GM12878 (cell line): ENCODE measurements at regions not wholly inside any gene's neighbourhood (a gene's known extent, or its start where the extent isn't known, plus 50 kb on each side); places are given as distances from the start of the nearest gene placed in this dataset.
"Not testable (repeated sequence)": the region's sequence is repeated elsewhere in the genome, so short reads cannot be mapped to it uniquely, and the experiment has no call there.

Experiments used
- ATAC-seq: fragments of 200-7000 bp; cut with Tn5 transposase; 3 replicates; pipeline ENCODE4 v1.9.1; 2020; ENCODE audit warnings: mild to moderate bottlenecking, moderate library complexity
- BruUV-seq: library from RNA; stranded (reverse); fragments of 400-500 nt; replicated peaks from 2 replicates; lab custom pipeline; 2021; lab: Mats Ljungman, UMichigan
- CTCF ChIA-PET: fragments of 300-600 bp; sonication (Branson Sonifier 250); formaldehyde crosslinking; extraction: SDS; loops from one replicate; lab custom pipeline; 2021; ENCODE audit warnings: inconsistent platforms; lab: Yijun Ruan, JAX
- POLR2A ChIA-PET: fragments of 350-600 bp; formaldehyde crosslinking; extraction: SDS; loops from one replicate; lab custom pipeline; 2021; ENCODE audit warnings: inconsistent platforms; lab: Charles Lee
- RAD21 ChIA-PET: fragments of 300-600 bp; sonication (Branson Sonifier 250); formaldehyde crosslinking; loops from one replicate; lab custom pipeline; 2023; ENCODE audit warnings: antibody characterized with exemption; ENCODE audit not compliant: unreplicated experiment; lab: Charles Lee
- SMC1A ChIA-PET: fragments of 300-600 bp; sonication (Branson Sonifier 250); formaldehyde crosslinking; loops from one replicate; lab custom pipeline; 2023; ENCODE audit not compliant: unreplicated experiment, uncharacterized antibody; lab: Charles Lee
- DNase-seq: peaks from one replicate; pipeline ENCODE4 v3.0.0-alpha.2; 2011; ENCODE audit warnings: low read depth, low spot score
- FAIRE-seq: peaks from 3 replicates; lab custom pipeline; 2011; peaks lifted over from hg19 to GRCh38; lab: Jason Lieb, UNC
- H2AFZ ChIP-seq: 2 replicates; pipeline ENCODE4 v1.6.0; 2011; ENCODE audit warnings: low read depth, low read length, control low read depth; ENCODE audit not compliant: control insufficient read depth
- H3K27ac ChIP-seq: 2 replicates; pipeline ENCODE4 v1.5.1; 2011; ENCODE audit warnings: control low read depth; ENCODE audit not compliant: control insufficient read depth, insufficient read depth
- H3K27me3 ChIP-seq, 2 experiments: replicated peaks in 1 of 2; 2 replicates each; pipeline versions ENCODE4 v1.6.0 to v1.6.1; 2011; ENCODE audit warnings: low read length in 1 of 2; ENCODE audit not compliant: control insufficient read depth in 2 of 2, insufficient read depth in 2 of 2
- H3K36me3 ChIP-seq, 2 experiments: 2 replicates each; pipeline ENCODE4 v1.5.1; 2011; ENCODE audit warnings: low read length in 1 of 2; ENCODE audit not compliant: control insufficient read depth in 2 of 2, insufficient read depth in 2 of 2
- H3K4me1 ChIP-seq: 2 replicates; pipeline ENCODE4 v1.6.1; 2011; ENCODE audit warnings: mild to moderate bottlenecking, low read length, moderate library complexity, mixed read lengths; ENCODE audit not compliant: control insufficient read depth, insufficient read depth
- H3K4me2 ChIP-seq: 2 replicates; pipeline ENCODE4 v1.6.0; 2011; ENCODE audit warnings: control low read depth; ENCODE audit not compliant: control insufficient read depth, insufficient read depth
- H3K4me3 ChIP-seq: fragments of 200-600 bp; sonication (generic); 2 replicates; pipeline ENCODE4 v1.5.1; 2016
- H3K79me2 ChIP-seq: 2 replicates; pipeline ENCODE4 v1.6.0; 2011; ENCODE audit warnings: low read length; ENCODE audit not compliant: control insufficient read depth, insufficient read depth
- H3K9ac ChIP-seq: 2 replicates; pipeline ENCODE4 v1.8.0; 2011; ENCODE audit warnings: low read length, control low read depth, mixed read lengths; ENCODE audit not compliant: control insufficient read depth, insufficient read depth
- H3K9me3 ChIP-seq: replicated peaks from 3 replicates; pipeline ENCODE4 v1.5.1; 2011; ENCODE audit warnings: mild to moderate bottlenecking, low read length; ENCODE audit not compliant: control insufficient read depth, insufficient read depth
- H4K20me1 ChIP-seq: 2 replicates; pipeline ENCODE4 v1.6.0; 2011; ENCODE audit not compliant: control insufficient read depth, insufficient read depth
- BHLHE40 ChIP-seq, 2 experiments: fragments of 450-650 bp in 1 of 2; IDR thresholded peaks; 2 replicates each; pipeline ENCODE4 v1.6.1; 2011 to 2017; ENCODE audit warnings: low read depth in 2 of 2, borderline replicate concordance in 1 of 2, improper control_type of control experiment in 1 of 2, low read length in 1 of 2, mild to moderate bottlenecking in 1 of 2
- FOXM1 ChIP-seq: IDR thresholded peaks from 2 replicates; pipeline ENCODE4 v1.6.1; 2012; ENCODE audit warnings: low read depth, mild to moderate bottlenecking, inconsistent platforms, low read length, moderate library complexity
- JUNB ChIP-seq: IDR thresholded peaks from 2 replicates; pipeline ENCODE4 v1.6.1; 2016; ENCODE audit warnings: antibody characterized with exemption, mild to moderate bottlenecking
- NFIC ChIP-seq: IDR thresholded peaks from 2 replicates; pipeline ENCODE4 v1.6.1; 2012; ENCODE audit warnings: low read depth, mild to moderate bottlenecking, inconsistent platforms, low read length, moderate library complexity
- NR2F1 ChIP-seq: fragments of 450-650 bp; conservative IDR thresholded peaks from 2 replicates; pipeline ENCODE4 v1.6.1; 2017; ENCODE audit warnings: mild to moderate bottlenecking
- PAX5 ChIP-seq: IDR thresholded peaks from 2 replicates; pipeline ENCODE4 v1.6.1; 2011; ENCODE audit warnings: low read depth, low read length, borderline replicate concordance
- RUNX3 ChIP-seq: IDR thresholded peaks from 2 replicates; pipeline ENCODE4 v1.6.1; 2012; ENCODE audit warnings: low read length, inconsistent platforms
- TCF12 ChIP-seq: IDR thresholded peaks from 2 replicates; pipeline ENCODE4 v1.6.1; 2011; ENCODE audit warnings: low read depth, mild to moderate bottlenecking, low read length
- TCF3 ChIP-seq: IDR thresholded peaks from 2 replicates; pipeline ENCODE4 v1.6.1; 2012; ENCODE audit warnings: low read depth, mild to moderate bottlenecking, low read length, borderline replicate concordance; ENCODE audit not compliant: insufficient read depth
- ZNF217 ChIP-seq: fragments of 450-650 bp; IDR thresholded peaks from 2 replicates; pipeline ENCODE4 v1.6.1; 2017; ENCODE audit warnings: antibody characterized with exemption, mild to moderate bottlenecking
- WGBS: methylation state at CpG from one replicate; pipeline ENCODE4 v1.1.6; 2016; ENCODE audit warnings: low lambda C conversion rate; ENCODE audit not compliant: insufficient replicate concordance, insufficient coverage; ENCODE audit errors: missing lambda C conversion rate; 5-methylcytosine and 5-hydroxymethylcytosine counted together
- in situ Hi-C: fragments of 300-500 bp; cut with MboI; formaldehyde crosslinking; loops from 9 replicates; pipeline ENCODE4 v1.14.3; 2018; ENCODE audit warnings: mixed read lengths
- intact Hi-C: fragments of 100-400 bp; cut with micrococcal nuclease; formaldehyde crosslinking; loops from one replicate; pipeline ENCODE4 v1.14.2; 2022; ENCODE audit not compliant: unreplicated experiment

DNA sequence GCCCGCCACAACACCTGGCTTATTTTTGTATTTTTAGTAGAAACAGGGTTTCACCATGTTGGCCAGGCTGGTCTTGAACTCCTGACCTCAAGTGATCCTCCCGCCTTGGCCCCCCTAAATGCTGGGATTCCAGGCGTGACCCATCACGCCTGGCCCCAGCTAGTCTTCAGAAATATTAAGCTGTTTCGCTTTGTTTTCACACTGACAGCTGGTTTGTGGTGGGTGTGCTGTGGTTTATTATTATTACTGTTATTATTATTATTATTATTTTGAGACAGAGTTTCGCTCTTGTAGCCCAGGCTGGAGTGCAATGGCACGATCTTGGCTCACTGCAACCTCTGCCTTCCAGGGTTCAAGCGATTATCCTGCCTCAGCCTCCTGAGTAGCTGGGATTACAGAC, 101.6 kb upstream of the CCZ1B start:
- CTCF ChIA-PET: interaction anchor here (0.6 kb wide), 1 partner anchor 925 kb away, joined by 3 read pairs; no protein-coding TSS in a partner anchor
- intact Hi-C loops, H2AFZ ChIP-seq, POLR2A ChIA-PET, H3K9me3 ChIP-seq, H3K27me3 ChIP-seq, H3K9ac ChIP-seq, BruUV-seq, FAIRE-seq, H3K79me2 ChIP-seq, H3K36me3 ChIP-seq, SMC1A ChIA-PET, ATAC-seq, in situ Hi-C loops, H3K27ac ChIP-seq, DNase-seq, H4K20me1 ChIP-seq, RAD21 ChIA-PET, H3K4me3 ChIP-seq: not testable (repeated sequence)
- Histone ChIP-seq H3K4me1 (peaks cover 13% of the 10 kb centered on the region), H3K4me2 (peak overlapping the region; percentile 33; the same call in 1 of the 2 replicates)
- TF ChIP-seq TCF3 (0 out of 2 replicates have a peak, but pooled peaks have one; percentile 56), NFIC (peak; percentile 29; the same call in 1 of the 2 replicates), TCF12 (peak; percentile 71; the same call in 1 of the 2 replicates), JUNB (peak; percentile 66), RUNX3 (peak; percentile 73), NR2F1 (0 out of 2 replicates have a peak, but pooled peaks have one; percentile 13), FOXM1 (0 out of 2 replicates have a peak, but pooled peaks have one; percentile 22), PAX5 (0 out of 2 replicates have a peak, but pooled peaks have one; percentile 31), BHLHE40 (IDR thresholded peaks at IDR 0.05; ENCODE audit: borderline replicate concordance in 1 of 2, low read depth in 2 of 2, low read length in 1 of 2) (peak in 1 of 2 experiments; percentile 65; a peak in 2 of 4 replicates), ZNF217 (0 out of 2 replicates have a peak, but pooled peaks have one; percentile 20)
- WGBS: 22% methylated on average over 8 of the region's 8 CpGs

DNA sequence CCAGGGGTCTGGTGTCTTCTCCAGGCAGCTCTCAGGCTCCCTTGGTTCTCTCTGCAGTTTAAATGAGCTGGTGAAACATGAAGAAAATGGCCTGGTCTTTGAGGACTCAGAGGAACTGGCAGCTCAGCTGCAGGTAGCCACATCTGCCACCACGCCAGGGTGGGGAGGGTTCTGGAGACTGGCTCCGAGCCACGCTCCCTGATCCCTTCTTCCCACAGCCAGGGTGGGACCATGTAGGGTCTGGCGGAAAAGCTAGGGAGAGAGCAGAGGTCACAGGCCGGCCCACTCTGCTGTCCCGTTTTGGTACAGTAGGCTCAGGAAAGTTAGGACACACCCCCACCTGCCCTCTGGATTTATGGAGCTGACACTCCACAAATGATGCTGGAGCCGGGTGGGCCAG, 103.5 kb upstream of the CCZ1B start:
- in situ Hi-C loops, H3K9me3 ChIP-seq, H3K4me2 ChIP-seq, DNase-seq, intact Hi-C loops, H3K36me3 ChIP-seq, FAIRE-seq, H3K27ac ChIP-seq, ATAC-seq, H2AFZ ChIP-seq, H3K9ac ChIP-seq, BruUV-seq, H3K79me2 ChIP-seq, H3K4me3 ChIP-seq, H4K20me1 ChIP-seq, H3K27me3 ChIP-seq: not testable (repeated sequence)
- ChIA-PET CTCF (interaction anchor here (1.1 to 1.8 kb wide), 4 partner anchors 73 to 413 kb away, joined by 3 to 6 read pairs (median 4); partner anchors contain the start of gene INTS15), POLR2A (interaction anchor here (0.6 kb wide), 1 partner anchor 907 kb away, joined by 4 read pairs; no protein-coding TSS in a partner anchor), RAD21 (interaction anchor here (0.6 kb wide), 2 partner anchors 41 to 86 kb away, joined by 3 to 8 read pairs; no protein-coding TSS in a partner anchor), SMC1A (interaction anchor here (0.7 to 1.1 kb wide), 2 partner anchors 606 to 823 kb away, joined by 3 read pairs; no protein-coding TSS in a partner anchor)
- peaks cover 13% of the 10 kb centered on the region for H3K4me1 ChIP-seq
- 84% methylated on average over 7 of the region's 7 CpGs for WGBS
